ENCODE measurements at regions not wholly inside any gene's neighbourhood (a gene's known extent, or its start where the extent isn't known, plus 50 kb on each side); places are given as distances from the start of the nearest gene placed in this dataset.

- TF ChIP-seq CTCF (IDR thresholded peaks at IDR 0.05) (no peak), POLR2AphosphoS5 (IDR thresholded peaks at IDR 0.05) (no peak), POLR2A (IDR thresholded peaks at IDR 0.05) (no peak)
These were observed 64.5 kb upstream of the MRI1 start for GRCh38 chr19:13699786-13700185.

All from suprapubic skin (tissue), 4 donors.